ENCODE measurements at regions not wholly inside any gene's neighbourhood (a gene's known extent, or its start where the extent isn't known, plus 50 kb on each side); places are given as distances from the start of the nearest gene placed in this dataset.

DNA sequence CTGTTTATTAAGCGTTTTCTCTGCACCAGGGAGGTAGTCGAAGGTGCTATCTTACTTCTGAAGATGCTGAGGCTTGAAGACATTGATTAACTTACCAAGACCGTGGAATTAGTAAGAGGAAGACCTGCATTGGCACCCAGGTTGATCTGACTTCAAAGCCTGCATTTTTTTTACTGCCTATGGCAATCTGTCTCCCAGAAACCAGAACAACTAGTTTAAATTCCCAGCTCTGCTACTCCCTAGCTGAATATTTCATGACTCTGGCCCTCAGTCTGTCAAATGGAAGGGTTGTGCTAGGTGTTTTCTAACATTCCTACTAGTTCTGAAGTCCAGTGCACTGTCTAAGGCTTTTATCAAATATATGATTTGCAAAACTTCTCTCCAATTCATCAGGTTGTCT is 52.0 kb upstream of the GRAMD1B start:
- DNase-seq (ENCODE audit: low spot score), result no peak

DNA sequence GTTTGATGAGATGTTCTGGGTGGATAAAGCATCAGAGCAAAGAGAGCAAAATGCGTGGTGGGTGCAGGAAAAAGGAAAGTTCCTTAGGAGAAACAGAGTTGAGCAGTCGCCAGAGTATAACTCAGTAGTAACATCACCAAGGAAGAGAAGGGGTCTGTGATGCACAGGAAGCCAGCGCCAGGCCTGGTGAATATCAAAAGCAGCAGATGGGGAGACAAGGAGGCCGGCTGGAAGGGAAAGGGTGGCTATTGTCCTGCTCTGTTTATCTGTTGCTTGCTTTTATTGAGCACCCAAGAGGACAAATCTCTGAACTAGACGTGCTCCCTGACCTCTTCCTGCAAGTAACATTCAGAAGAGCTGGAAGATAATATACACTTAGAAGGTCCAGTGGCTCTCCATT is 52.7 kb upstream of the GRAMD1B start:
- no peak for DNase-seq (ENCODE audit: low spot score)

DNA sequence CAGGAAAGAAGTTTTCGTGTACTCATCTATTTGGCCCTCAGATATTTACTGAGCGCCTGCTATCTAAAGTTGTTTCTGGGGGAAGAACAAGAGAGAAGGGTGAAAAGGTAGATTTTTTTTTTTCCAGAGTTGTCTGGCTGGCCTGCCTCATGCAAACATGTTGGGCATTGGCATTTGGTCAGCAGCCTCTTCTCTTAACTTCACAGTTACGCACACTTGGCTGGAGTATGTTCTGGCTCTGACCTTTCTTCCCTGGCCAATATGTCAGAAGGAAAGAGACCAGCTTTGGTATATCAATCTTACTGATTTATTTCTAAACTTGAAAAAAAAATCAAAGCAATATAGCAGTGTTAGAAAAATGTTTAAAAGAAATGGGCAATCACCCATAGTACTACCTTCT is 54.2 kb upstream of the GRAMD1B start:
- DNase-seq (ENCODE audit: low spot score), result no peak

DNA sequence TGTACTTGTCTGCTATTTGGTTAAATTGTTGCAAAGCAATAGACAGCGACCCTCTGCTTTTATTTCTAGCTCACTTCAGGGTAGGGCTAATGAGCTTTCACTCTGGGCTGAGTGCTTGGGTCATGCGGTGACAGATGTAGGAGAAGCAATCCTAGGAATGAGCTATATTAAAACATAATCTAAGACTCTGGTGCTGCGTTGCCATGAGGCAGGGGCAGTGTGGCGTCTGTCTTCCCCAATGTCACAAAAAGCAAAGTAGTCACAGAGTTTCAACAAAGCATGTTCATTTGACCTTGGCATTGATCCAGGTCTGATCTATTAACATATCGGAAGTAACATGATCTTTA is 55.5 kb upstream of the GRAMD1B start:
- DNase-seq (ENCODE audit: low spot score), result no peak

DNA sequence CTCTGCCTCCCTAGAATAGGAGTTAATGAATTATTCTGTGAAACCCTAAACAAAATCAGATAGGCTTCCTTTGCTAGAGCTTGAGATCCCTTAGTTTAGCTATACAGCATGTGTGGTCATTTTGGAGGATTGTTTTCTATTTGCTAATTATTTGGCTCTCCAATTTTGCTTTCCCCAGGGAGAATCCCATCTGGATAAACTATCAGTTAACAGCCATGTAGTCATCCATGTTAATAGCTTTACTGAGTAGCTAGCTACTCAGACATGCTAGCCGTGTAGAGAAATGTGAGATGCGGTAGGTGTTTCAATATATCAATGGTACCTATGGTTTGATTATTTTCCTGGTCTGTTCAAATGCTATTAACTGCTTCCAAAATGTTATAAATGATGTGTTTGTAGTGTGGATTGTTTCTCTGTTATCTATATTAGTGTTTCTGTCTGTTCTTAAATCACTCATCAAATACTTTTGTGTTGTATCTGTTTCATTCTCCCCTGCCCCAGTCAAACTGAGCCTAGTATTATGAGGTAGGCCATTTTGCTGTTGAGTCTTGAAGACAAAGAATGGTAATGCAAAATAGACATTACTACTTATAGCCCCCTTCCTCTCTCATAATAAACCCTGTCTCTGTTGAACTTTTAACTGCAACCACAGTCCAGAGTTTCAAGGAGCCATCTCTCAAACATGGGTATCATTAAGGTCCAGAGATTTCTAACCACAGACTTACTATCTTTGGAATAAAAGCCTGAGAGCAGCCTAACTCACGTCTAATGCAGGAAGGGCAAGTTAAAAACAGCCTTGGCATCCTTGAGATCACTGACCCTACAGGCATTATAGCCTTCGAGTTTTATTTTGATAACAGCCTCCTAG is 56.1 kb upstream of the GRAMD1B start:
- DNase-seq (ENCODE audit: low spot score), result no peak

DNA sequence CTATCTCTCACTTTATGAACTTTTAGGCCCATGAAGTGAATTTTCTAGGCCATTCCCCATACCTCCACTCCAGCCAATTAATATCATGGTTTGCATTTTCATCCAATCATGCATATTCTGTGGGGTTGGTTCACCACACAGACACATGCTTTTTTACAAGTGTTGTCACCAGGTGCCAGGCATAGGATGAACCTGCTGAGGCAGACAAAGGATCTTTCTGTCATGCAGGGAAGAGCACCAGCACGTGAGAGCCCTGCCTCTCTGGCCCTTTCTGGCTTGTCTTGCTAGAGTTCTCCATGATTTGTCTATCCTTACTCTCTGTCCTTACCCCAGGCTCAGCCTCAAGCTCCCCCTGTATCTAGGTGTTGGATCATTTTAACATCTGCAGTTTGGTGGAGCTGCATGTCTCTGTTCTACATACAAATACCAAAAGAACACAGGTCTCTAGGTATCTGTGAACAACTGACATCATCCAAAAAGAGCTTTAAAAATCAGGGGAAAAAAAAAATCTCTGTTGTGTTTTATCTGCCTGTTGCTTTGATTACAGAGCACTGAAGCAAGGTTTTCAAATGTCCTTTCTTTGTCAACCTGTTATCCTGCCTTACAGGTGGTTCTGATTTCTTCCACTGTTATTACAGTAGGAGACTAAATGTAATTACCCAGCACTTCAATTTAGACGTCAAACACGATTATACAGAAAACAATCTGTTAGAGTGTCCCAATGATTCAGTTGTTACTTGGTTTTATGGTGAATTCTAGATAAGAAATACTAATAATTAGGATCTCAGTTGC is 58.4 kb upstream of the GRAMD1B start:
- DNase-seq (ENCODE audit: low spot score), result no peak

DNA sequence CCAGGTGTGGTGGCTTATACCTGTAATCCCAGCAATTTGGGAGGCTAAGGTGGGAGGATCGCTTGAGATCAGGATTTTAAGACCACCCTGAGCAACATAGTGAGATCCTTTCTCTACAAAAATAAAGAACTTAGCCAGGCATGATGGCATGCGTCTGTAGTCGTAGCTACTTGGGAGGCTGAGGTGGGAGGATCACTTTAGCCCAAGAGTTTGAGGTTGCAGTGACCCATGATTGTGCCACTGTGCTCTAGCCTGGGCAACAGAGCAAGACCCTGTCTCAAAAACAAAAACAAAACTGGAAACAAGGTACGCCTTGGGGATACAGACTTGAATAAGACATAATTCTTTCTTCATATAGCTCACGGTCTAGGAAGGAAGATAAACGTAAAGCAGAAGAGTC is 63.1 kb upstream of the GRAMD1B start:
- no peak for DNase-seq (ENCODE audit: low spot score)

DNA sequence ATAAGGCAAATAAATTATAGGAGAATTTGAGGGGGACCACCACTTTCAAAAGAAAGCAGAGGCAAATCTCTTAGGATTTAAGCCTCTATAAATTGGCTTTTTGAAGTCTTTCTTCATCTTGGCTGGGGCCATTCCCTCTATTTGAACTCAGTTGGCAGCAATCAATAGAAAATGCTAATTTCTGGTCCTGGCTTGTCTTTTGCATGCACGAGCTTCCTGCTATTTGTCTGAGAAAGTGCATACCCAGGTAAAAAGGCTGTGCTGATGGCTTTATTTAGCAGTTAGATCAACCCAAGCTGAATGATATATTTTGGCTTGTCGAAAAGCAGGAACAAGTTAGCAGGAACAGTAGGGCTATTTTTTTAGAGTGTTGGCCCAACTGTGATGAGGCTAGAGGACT is 64.1 kb upstream of the GRAMD1B start:
- no peak for DNase-seq (ENCODE audit: low spot score)

DNA sequence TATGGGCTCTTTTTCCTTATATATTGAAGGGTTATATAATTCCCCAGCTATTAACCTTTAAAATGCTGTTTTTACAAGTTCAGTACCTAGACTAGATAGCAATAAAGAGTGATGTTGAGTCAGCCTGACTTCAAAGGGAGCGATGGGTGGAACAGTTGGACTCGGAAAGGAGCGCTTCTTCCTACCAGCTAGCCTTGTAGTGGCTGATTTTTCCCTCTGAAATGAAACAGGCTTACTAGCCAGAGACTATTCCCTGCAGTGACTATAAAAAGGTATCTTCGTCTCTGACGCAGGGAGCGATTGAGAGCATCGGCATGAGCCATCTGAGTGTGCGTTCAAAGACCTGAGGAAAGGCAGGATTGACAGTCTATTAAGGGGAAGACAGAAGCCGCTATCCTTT is 66.0 kb upstream of the GRAMD1B start:
- DNase-seq (ENCODE audit: low spot score), result no peak

DNA sequence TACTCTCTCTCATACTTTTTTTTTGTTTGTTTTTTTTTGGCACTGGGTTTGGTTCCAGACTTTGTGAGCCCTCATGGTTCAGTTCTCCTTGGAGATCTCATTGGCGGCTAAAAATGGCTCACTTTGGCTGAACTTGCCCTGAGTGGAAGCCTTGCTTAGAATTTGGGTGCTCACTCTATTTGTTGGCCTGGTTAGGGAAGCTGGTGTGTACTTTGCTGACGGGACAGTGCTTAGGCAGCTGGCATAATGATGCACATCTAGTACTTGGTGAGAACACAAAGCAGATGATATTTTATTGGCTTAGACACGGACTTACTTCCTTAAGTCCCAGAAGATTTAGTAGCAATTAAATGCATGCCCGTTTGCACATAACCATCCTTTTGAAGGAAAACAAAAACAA is 66.5 kb upstream of the GRAMD1B start:
- DNase-seq (ENCODE audit: low spot score), result no peak

DNA sequence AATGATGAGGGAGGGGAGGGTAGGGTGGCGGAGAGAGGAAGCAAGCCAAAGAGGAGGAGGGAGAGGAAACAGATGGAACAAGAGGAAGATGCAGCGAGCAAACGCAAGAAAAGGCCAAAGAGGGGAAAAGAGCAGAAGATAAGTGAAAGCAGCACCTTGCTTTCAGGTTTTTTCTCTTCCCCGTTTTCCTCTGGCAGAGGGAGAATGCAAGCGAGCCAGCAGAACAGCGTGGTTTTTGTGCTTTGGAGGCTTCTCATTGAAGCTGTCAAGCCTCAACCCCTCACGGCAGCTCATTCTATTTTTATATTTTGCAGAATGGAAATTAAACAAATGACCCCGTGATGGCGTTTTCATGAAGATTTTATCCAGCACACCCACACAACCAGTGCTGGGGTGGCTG is 67.1 kb upstream of the GRAMD1B start:
- no peak for DNase-seq (ENCODE audit: low spot score)

DNA sequence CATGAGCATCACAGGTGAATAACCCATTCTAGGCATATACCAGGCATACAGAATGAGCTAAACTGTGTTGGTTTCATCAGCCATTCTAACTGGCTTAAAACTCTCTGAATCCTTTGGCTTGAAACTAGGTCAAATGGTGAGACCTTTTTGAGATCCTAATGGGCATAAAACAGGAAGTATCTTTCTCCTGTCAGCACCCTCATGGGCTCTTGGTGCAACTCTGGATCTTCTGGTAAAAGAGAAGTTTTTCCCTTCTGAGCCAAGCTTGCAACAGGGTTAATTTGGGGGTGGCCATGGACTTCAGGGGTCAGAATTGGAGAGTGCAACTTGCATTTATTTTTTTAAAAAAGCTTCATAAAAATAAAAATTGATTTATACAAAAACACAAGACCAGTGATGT is 67.9 kb upstream of the GRAMD1B start:
- DNase-seq (ENCODE audit: low spot score), result no peak

DNA sequence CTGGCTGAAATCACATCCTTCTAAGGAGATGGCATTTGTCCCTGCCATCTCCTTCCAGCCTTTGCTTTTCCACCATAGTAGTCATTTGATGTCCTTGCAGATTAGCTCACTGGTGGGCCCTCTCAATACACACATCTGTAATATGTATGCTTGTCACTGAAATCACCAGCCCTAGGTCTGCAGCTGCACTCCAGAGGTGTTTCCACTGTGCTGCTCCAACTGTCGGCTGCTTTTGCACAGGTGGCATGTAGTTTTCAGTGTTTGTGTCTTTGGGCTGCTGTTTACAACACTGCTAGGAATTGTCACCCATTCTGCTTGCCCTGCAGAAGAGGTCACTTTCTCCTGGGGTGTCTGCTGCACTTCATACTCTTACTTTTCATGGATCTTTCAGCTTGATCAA is 69.0 kb upstream of the GRAMD1B start:
- no peak for DNase-seq (ENCODE audit: low spot score)

DNA sequence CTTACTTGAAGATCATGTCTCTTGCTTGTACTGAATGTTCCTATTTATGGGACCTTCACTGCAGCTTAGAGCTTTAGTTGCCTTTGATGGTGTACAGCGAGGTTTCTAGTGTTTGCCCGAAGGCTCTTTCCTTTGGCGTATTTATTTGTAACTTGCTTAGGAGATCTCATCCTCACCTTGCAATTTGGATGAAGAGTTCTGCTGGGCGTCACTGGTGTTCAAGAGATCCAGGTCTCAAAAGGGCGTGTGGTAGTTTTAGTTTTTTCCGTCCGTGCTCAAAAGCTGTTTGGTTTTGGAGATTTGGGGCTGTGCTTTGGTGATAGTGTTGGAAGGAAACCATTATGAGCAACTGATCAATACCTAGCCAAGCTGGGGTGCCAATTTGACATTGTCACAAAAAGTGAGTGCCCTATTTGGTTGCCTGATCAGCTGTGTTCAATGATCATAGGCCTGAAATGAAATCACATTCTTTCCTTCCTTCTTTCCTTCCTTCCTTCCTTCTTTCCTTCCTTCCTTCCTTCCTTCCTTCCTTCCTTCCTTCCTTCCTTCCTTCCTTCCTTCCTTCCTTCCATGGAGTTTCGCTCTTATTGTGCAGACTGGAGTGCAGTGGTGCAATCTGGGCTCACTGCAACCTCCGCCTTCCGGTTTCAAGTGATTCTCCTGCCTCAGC is 69.7 kb upstream of the GRAMD1B start:
- DNase-seq (ENCODE audit: low spot score), result no peak

DNA sequence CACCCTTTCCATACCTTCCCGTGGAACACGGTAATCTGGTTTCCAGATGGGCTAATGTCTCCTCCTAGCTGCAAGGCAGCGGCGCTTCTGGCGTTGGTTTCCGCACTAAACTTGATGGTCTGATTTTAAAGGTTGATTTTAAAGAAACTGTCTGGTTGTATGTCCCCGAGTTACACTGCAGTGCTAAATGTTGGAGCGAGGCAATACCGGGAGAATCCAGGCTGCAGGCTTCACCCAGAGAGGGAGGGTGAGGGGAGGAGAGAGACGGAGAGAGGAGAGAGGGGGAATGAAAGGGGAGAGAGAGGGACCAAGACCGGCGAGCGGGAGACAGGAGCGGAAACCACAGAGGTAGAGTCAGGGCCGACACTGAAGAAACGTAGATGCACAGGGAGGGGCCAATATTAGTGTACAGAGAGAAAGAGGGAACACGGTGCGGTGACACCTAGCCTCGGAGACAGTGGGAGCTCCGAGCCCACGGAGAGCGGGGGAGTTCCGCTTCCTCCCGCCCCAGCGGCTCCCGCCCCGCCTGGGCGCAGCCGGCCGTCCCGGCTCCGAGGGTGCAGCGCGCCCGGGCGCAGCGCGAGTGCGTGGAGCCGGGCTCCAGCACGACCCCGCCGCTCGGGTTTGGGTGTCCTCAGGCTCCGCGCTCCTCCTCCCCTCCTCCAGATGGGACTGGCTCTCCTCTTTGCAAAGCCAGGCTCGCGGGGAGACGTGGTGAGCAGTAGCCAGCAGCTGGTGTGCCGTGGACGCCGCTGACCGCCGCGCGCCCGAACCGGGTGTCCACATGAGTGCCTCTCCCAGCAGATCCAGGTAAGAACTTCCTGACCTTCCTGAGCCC is 71.9 kb upstream of the GRAMD1B start:
- DNase-seq (ENCODE audit: low spot score), result no peak

DNA sequence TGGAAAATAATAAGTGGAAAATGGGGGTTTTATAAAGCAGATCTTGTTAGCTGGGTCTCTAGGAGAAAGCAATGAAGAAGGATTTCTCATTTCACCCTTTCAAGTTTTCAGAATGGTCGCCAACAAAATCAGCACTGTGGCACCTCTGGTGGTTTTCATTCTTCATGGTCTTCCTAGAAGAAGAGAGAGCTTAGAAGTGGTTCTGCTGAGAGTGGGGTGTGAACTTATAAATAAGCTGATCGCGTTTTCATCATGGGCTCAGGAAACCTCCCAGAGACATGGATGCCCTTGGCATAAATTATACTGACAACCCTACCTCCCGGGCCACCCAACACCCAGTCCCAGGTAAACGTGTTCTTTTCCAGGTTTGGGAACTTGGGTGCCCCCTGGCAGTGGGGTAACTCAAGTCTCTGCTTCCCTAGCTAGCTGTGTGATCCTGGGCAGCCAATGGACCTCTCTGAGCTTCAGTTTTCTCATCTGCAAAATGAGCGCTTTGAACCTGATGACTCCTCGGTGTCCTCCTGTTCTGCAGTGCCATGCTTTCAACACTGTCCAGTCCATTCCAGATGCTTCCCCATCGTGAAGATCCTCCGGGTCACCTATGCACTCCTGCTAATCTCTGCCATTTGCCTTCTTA is 72.6 kb upstream of the GRAMD1B start:
- no peak for DNase-seq (ENCODE audit: low spot score)

DNA sequence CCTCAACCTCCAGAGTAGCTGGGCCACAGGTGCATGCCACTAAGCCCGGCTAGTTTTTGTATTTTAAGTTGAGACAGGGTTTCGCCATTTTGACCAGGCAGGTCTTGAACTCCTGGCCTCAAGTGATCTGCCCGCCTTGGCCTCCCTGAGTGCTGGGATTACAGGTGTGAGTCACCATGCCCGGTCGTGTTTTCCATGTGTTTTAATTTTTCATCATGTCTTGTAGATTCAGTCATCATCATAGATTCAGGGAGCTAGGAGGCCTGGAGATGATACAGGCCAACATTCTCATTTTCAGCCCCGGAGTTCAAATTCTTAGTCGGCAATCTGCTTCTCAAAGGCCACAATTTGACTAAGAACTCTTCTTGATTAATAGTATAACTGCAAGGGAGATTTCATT is 73.5 kb upstream of the GRAMD1B start:
- DNase-seq (ENCODE audit: low spot score), result no peak

DNA sequence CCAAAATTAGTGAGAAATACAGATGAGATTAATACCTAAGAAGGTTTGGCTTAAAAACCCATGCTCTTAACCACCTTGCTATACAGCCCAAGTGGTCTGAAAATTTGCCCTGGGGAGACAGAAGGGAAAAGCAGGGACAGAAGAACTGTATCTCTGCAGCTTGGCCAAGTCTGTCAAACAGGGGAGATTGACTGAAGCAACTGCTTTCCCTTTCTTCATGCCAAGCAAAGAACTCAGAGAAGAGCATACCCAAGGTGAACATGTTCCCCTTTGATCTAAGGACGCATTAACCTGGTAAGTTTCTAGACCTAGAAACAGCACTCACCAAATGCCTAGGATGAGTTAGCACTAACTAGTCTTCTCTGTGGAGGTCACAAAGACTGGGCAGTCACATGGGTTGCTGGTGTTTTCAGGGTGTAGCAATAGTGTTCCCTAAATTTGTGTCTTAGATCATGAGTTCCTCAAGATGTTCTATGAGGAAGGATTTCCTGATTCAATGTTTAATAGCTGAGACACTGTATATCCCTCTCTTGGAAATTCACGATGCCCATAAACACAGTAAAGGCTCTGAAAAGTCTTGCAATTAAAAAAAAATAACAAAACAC is 75.6 kb upstream of the GRAMD1B start:
- no peak for DNase-seq (ENCODE audit: low spot score)

DNA sequence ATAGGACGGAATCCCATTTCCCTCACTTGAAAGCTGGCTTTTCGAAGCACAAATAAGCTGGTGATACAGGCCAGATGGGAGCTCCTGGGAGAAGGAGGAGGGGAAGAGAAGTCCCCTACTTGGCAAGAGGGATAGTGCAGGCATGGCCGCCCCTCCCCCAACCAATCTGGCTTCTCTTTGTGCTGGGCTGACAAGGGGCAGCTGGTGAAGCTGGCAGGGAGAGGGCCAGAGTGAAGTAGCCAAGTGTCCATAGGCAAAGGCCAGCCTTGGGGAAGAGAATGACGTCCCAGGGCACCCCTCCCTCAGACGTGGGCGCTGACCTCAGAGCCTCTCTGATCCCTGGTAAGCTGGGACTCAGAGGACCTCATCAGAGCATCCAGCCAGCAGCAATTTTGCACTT is 78.7 kb upstream of the GRAMD1B start:
- DNase-seq (ENCODE audit: low spot score), result no peak

DNA sequence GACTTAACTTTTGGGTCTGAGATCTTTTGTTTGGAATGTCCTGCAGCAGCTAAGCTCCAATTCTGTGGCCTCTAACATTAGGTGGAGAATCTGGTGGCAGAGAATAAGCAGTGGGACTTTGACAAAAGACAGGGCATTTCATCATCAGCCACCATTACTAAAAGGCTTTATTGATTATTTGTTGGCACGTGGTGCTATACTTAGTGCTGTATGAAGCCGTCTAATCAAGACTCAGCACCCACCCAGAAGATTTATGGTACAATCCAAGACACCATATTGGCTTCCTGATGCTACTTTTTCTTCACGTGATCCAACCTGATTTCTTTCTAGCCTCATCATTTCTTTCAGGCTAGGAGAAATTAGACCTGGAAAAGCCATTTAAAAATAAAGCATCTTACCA is 80.7 kb upstream of the GRAMD1B start:
- no peak for DNase-seq (ENCODE audit: low spot score)

DNA sequence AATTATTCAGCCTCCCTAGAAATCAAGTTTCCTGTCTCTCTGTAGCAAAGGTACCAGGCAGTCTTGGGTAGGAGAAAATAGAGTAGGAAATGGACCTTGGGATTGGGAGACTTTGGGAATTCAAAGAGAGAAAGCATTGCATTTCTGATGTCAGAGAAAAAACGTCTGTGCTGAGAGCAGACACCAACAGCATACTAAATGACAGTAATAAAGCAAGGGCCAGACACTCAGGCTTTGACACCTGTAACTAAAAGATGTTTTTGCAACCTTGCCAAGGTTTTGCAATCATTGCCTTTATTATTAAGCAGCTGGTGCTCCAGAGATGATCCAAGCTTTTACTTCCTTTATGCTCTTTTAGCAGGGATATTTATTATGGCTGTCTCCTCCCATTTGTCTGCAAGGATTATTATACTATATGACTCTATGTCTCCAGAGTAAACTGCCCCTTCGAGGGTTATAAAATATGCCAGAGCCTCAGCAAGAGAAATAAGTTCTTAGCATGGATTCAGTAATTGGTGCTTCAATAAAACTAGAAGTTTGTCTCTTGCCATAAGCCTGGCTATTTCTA is 85.2 kb upstream of the GRAMD1B start:
- DNase-seq (ENCODE audit: low spot score), result no peak
